ENCODE measurements at regions not wholly inside any gene's neighbourhood (a gene's known extent, or its start where the extent isn't known, plus 50 kb on each side); places are given as distances from the start of the nearest gene placed in this dataset.
"Not testable (repeated sequence)": the region's sequence is repeated elsewhere in the genome, so short reads cannot be mapped to it uniquely, and the experiment has no call there.

- peak; percentile 13 for DNase-seq
Measured at GRCh38 chr12:17215759-17216570, 610.0 kb upstream of the LMO3 start.

GRCh38 chr12:17214929-17215328 lies 609.0 kb upstream of the LMO3 start:
- no peak for DNase-seq

GRCh38 chr12:17206553-17206952 lies 600.6 kb upstream of the LMO3 start:
- no peak for DNase-seq

DNA sequence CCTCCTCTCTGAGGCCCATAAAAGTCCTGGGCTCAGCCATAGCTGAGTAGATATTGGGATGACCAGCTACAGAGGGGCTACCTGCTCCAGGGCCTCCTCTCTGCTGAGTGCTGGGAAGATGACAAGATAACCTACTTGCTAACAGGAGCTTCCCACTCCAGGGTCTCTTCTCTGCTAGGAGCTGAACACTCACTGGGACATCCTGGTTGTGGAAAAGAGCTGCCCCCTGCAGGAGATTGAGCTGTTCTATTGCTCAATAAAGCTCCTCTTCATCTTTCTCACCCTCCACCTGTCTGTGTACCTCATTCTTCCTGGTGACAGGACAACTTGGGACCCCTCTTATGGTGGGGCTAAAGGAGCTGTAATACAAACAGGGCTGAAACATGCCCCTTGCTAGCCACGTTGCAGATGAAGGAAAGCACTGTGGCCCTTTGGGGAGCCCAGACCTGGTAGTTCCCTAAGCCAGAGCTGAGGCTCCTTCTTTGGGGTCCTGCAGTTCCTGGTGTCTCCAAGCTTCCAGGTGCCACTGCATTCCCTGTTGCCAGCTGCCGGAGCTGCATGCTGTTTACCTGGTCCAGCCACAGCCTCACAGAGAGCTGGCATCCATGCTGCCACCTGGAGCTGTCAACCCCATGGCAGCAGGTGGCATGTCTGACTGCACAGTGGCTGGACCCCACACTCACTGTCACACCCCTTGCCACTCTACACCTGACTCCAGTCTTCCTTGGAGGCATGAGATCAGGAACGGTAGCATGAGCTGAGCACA lies 598.5 kb upstream of the LMO3 start:
- no peak for DNase-seq

- DNase-seq: no peak
Measured at GRCh38 chr12:17203497-17203896, 597.5 kb upstream of the LMO3 start.

DNA sequence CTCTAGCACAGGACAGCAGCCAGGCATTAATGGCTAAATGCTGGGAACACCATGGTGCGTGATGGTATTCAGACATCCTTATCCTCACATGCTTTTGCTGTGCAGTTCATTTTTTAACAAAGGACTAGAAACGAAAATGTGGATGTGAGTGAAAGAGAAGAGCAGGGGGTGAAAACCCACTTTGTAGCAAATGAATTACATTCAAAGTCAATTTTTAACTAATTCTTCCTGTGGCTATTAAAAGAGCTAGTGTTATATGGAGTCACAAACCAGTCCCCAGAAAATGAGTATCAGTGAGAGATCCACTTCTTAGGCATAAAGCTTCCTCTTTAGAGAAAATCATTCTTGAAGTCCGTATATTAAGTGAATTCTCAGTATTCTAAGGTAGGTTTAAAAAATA lies 592.0 kb upstream of the LMO3 start:
- DNase-seq: no peak

DNA sequence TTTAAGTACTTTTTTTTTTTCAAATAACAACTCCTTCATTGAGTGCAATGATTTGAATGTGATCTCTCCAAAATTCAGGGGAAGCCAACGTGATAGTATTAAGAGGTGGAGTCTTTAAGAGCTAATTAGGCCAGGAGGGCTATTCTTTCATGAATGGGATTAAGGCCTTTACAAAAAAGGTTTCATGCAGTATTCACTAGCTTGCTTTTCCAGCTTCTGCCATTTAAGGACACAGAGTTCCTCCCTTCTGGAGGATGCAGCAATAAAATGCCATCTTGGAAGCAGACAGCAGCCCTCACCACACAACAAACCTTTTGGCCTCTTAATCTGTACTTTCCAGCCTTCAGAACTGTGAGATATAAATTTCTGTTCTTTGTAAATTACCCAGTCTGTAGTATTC lies 586.8 kb upstream of the LMO3 start:
- DNase-seq: no peak

- no peak for DNase-seq
Measured at GRCh38 chr12:17169726-17170471, 563.9 kb upstream of the LMO3 start.

DNA sequence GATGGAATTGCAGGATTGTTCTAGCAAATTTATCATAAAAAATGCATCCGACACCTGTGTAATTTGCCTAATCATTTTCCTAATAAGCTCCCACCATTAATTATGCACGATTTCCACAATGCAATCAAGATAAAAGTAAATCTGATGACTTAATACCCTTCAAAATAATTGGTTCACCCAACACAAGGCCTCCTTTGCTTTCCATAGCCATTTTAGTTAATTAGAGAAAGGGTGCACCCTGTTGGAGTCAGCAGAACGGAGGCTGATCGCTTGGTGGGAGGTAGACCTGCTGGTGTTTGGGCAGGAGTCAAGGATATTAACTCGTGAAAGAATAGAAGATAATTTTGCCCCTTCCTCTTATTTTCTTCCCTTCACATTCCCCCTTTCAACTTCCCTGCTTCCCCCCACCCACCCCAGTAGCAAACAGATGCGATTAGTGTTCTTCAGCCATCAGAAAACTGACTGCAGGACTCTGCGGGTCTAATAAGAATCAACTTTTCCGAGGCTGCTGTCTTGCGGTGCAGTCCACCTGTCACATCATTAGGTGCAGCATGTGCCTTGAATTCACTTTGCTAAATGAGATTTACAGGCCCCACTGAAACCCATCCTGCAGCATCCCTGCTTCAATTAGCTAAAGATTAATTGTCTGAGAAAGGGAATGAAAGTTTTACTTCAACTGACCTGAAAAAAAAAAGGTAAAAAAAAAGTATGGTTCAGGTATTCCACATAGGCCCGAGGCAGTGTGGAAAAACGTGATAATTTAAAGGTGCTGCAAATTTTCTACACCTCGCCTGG lies 553.7 kb upstream of the LMO3 start:
- DNase-seq: no peak

DNA sequence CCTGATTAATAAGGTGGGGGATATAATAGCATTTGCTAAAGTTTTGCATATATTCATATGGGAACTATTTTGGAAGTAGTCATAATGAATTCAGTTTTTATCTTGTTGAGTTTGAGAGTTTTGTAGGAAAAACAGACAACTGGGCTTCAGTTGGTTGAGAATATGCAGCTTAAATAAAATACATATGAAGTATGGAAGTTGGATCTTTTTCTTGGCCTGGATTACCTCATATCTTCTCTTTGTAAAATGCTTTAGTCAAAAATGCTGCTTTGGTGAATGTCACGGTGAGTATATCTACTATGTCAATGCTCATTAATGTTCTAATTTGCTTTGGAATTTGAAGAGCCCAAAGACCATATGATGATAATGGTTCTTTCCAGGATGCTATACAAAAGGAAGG lies 552.2 kb upstream of the LMO3 start:
- DNase-seq: no peak

DNA sequence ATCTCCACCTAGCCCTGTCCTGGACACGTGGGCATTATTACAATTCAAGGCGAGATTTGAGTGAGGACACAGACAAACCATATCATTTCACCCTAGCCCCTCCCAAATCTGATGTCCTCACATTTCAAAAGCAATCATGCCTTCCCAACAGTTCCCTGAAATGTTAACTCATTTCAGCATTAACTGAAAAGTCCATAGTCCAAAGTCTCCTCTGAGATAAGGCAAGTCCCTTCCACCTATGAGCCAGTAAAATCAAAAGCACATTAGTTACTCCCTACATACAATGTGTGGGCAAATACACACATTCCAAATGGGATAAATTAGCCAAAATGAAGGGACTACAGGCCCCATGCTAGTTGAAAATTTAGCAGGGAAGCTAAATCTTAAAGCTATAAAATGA lies 546.0 kb upstream of the LMO3 start:
- DNase-seq: no peak

GRCh38 chr12:17148706-17149105 lies 542.7 kb upstream of the LMO3 start:
- no peak for DNase-seq

DNA sequence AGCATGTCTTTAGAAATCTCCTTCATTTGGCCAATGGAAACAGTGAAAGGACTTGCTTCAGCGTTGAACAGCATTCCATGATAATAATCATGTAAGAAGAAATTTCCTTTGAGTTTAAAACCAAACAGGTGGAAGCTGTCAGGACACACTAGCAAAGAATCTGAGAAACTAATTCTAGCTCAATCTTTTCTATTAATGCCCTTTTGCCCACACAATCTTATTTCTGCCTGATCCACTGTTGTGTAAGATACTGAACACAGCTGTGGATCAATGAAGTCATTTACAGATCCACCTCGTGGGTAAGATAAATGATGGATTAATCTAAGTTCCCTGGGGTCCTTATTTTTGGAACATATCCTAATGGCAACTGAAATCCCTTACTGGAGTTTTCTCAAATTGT lies 536.9 kb upstream of the LMO3 start:
- no peak for DNase-seq

GRCh38 chr12:17139931-17140330 lies 534.0 kb upstream of the LMO3 start:
- DNase-seq: no peak

GRCh38 chr12:17137396-17137795 lies 531.4 kb upstream of the LMO3 start:
- no peak for DNase-seq

- DNase-seq: no peak
Measured at GRCh38 chr12:17134315-17134714, 528.4 kb upstream of the LMO3 start.

DNA sequence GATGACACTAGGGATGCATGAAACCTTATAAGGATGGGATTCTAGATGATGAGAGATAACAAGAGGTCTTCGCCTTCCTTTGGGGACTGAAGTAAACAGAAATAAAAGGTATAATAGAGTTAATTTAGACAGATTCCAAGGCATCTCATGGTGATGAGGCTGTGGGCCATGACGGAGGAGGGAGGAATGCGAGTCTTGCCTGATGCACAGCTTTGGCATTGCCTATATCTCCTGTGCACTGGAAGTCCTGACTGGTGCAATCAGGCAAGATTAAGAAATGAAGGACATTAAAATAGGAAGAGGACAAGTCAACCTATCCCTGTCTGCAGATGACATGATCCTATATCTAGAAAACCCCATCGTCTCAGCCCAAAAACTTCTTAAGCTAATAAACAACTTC lies 526.4 kb upstream of the LMO3 start:
- DNase-seq: no peak

DNA sequence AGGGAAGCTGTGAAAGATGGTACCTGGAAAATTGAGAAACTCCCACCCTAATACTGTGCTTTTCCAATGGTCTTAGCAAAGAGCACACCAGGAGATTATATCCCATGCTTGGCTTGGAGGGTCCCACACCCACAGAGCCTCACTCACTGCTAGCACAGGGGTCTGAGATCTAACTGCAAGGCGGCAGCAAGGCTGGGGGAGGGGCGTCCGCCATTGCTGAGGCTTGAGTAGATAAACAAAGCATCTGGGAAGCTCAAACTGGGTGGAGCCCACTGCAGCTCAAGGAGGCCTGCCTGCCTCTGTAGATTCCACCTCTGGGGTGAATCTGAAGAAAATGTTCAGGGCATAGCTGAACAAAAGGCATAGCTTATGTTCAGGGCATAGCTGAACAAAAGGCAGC lies 510.6 kb upstream of the LMO3 start:
- DNase-seq: not testable (repeated sequence)

DNA sequence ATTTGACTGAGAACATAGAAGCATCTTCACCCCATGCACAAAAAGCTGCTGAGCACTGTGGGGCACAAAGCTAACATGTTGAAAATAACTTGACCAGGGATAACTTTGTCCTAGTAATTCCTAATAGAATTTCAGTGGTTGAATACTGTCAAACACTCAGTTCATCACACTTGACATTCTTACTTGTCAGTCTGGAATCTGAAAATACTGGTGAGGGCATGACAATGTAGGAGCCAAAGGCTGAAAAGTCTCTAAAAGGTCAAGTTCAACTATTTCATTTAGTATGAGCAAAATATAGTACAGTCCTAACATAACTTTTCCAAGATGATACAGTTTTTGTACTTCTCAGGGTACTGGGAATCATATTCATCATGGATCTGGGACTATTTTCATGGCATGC lies 504.4 kb upstream of the LMO3 start:
- no peak for DNase-seq

DNA sequence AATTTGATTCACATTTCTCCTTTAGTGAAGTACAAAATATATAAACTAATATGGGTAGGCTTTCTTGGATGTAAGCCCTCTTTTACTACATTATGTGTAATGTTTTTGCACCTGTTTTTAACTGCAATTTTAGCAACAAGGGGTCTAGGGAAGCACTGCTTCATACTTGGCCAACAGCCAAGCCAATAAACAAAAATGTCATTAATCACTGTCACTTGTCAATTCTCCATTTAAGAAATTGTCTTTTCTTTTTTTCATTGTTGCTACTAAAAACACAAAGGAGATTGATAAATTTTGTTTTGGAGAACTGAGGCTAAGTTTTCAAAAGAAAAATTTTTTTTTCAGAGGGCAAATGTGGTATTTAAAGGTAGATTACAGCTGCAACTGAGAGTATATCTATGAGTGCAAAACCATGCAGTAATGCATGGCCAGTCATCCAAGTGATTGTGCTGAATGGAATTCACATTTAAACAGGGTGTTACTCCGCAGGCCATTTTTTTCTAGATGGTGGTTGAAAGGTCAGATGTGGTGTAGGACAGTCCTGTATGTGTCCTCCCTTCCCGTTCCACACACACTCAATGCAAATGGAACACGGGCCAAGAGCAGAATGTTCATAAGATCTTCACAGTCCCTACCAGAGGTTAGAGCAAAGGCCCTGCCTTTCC lies 503.0 kb upstream of the LMO3 start:
- DNase-seq: no peak

GRCh38 chr12:17104801-17105200 lies 498.8 kb upstream of the LMO3 start:
- no peak for DNase-seq

- no peak for DNase-seq
Measured at GRCh38 chr12:17097674-17098073, 491.7 kb upstream of the LMO3 start.

All from occipital lobe (tissue), 1 donor.